ENCODE measurements at regions not wholly inside any gene's neighbourhood (a gene's known extent, or its start where the extent isn't known, plus 50 kb on each side); places are given as distances from the start of the nearest gene placed in this dataset.
"Not testable (repeated sequence)": the region's sequence is repeated elsewhere in the genome, so short reads cannot be mapped to it uniquely, and the experiment has no call there.

- Histone ChIP-seq H3K27me3 (ENCODE audit: control insufficient read depth, insufficient read depth, low read length) (no peaks in the 10 kb centered on the region), H3K9me3 (ENCODE audit: control insufficient read depth, insufficient read depth, low read length) (no peaks in the 10 kb centered on the region), H3K4me1 (ENCODE audit: control insufficient read depth, insufficient read depth, low read length) (no peaks in the 10 kb centered on the region), H3K4me3 (ENCODE audit: low read depth, low read length) (no peak overlapping the region), H3K9ac (ENCODE audit: low read depth, low read length) (no peak overlapping the region), H3K36me3 (ENCODE audit: control insufficient read depth, insufficient read depth, low read length) (no peaks in the 10 kb centered on the region)
Observed at GRCh38 chr3:72517336-72517735, 330.9 kb downstream of the SHQ1 start.

- Histone ChIP-seq H3K27me3 (ENCODE audit: control insufficient read depth, insufficient read depth, low read length) (no peaks in the 10 kb centered on the region), H3K9ac (ENCODE audit: low read depth, low read length) (no peak overlapping the region), H3K4me1 (ENCODE audit: control insufficient read depth, insufficient read depth, low read length) (no peaks in the 10 kb centered on the region), H3K9me3 (ENCODE audit: control insufficient read depth, insufficient read depth, low read length) (no peaks in the 10 kb centered on the region), H3K4me3 (ENCODE audit: low read depth, low read length) (no peak overlapping the region), H3K36me3 (ENCODE audit: control insufficient read depth, insufficient read depth, low read length) (no peaks in the 10 kb centered on the region)
Observed at GRCh38 chr3:72516361-72516760, 331.9 kb downstream of the SHQ1 start.

GRCh38 chr3:72515941-72516340 lies 332.3 kb downstream of the SHQ1 start:
- H3K4me3 ChIP-seq (ENCODE audit: low read depth, low read length): no peak overlapping the region
- no peaks in the 10 kb centered on the region for H3K36me3 ChIP-seq (ENCODE audit: control insufficient read depth, insufficient read depth, low read length)
- no peaks in the 10 kb centered on the region for H3K27me3 ChIP-seq (ENCODE audit: control insufficient read depth, insufficient read depth, low read length)
- H3K9ac ChIP-seq (ENCODE audit: low read depth, low read length): no peak overlapping the region
- H3K9me3 ChIP-seq (ENCODE audit: control insufficient read depth, insufficient read depth, low read length): no peaks in the 10 kb centered on the region
- H3K4me1 ChIP-seq (ENCODE audit: control insufficient read depth, insufficient read depth, low read length): no peaks in the 10 kb centered on the region

- H3K4me1 ChIP-seq (ENCODE audit: control insufficient read depth, insufficient read depth, low read length): no peaks in the 10 kb centered on the region
- H3K36me3 ChIP-seq (ENCODE audit: control insufficient read depth, insufficient read depth, low read length): no peaks in the 10 kb centered on the region
- H3K4me3 ChIP-seq (ENCODE audit: low read depth, low read length): no peak overlapping the region
- no peak overlapping the region for H3K9ac ChIP-seq (ENCODE audit: low read depth, low read length)
- H3K9me3 ChIP-seq (ENCODE audit: control insufficient read depth, insufficient read depth, low read length): no peaks in the 10 kb centered on the region
- H3K27me3 ChIP-seq (ENCODE audit: control insufficient read depth, insufficient read depth, low read length): no peaks in the 10 kb centered on the region
Observed at GRCh38 chr3:72515281-72515680, 333.0 kb downstream of the SHQ1 start.

GRCh38 chr3:72510247-72510646 lies 338.0 kb downstream of the SHQ1 start:
- Histone ChIP-seq H3K9me3 (ENCODE audit: control insufficient read depth, insufficient read depth, low read length) (no peaks in the 10 kb centered on the region), H3K4me1 (ENCODE audit: control insufficient read depth, insufficient read depth, low read length) (no peaks in the 10 kb centered on the region), H3K27me3 (ENCODE audit: control insufficient read depth, insufficient read depth, low read length) (no peaks in the 10 kb centered on the region), H3K4me3 (ENCODE audit: low read depth, low read length) (no peak overlapping the region), H3K36me3 (ENCODE audit: control insufficient read depth, insufficient read depth, low read length) (no peaks in the 10 kb centered on the region), H3K9ac (ENCODE audit: low read depth, low read length) (no peak overlapping the region)

- H3K36me3 ChIP-seq (ENCODE audit: control insufficient read depth, insufficient read depth, low read length): no peaks in the 10 kb centered on the region
- no peak overlapping the region for H3K9ac ChIP-seq (ENCODE audit: low read depth, low read length)
- no peak overlapping the region for H3K4me3 ChIP-seq (ENCODE audit: low read depth, low read length)
- no peaks in the 10 kb centered on the region for H3K9me3 ChIP-seq (ENCODE audit: control insufficient read depth, insufficient read depth, low read length)
- H3K4me1 ChIP-seq (ENCODE audit: control insufficient read depth, insufficient read depth, low read length): no peaks in the 10 kb centered on the region
- no peaks in the 10 kb centered on the region for H3K27me3 ChIP-seq (ENCODE audit: control insufficient read depth, insufficient read depth, low read length)
Observed at GRCh38 chr3:72505539-72506405, 342.5 kb downstream of the SHQ1 start.

GRCh38 chr3:72497501-72497900 lies 350.7 kb downstream of the SHQ1 start:
- H3K9ac ChIP-seq (ENCODE audit: low read depth, low read length); H3K4me3 ChIP-seq (ENCODE audit: low read depth, low read length); H3K9me3 ChIP-seq (ENCODE audit: control insufficient read depth, insufficient read depth, low read length); H3K36me3 ChIP-seq (ENCODE audit: control insufficient read depth, insufficient read depth, low read length); H3K4me1 ChIP-seq (ENCODE audit: control insufficient read depth, insufficient read depth, low read length); H3K27me3 ChIP-seq (ENCODE audit: control insufficient read depth, insufficient read depth, low read length): not testable (repeated sequence)

GRCh38 chr3:72496051-72496670 lies 352.1 kb downstream of the SHQ1 start:
- Histone ChIP-seq H3K4me3 (ENCODE audit: low read depth, low read length) (no peak overlapping the region), H3K4me1 (ENCODE audit: control insufficient read depth, insufficient read depth, low read length) (peaks cover 5% of the 10 kb centered on the region), H3K9me3 (ENCODE audit: control insufficient read depth, insufficient read depth, low read length) (no peaks in the 10 kb centered on the region), H3K9ac (ENCODE audit: low read depth, low read length) (no peak overlapping the region), H3K27me3 (ENCODE audit: control insufficient read depth, insufficient read depth, low read length) (no peaks in the 10 kb centered on the region), H3K36me3 (ENCODE audit: control insufficient read depth, insufficient read depth, low read length) (no peaks in the 10 kb centered on the region)

GRCh38 chr3:72494626-72495025 lies 353.6 kb downstream of the SHQ1 start:
- Histone ChIP-seq H3K4me3 (ENCODE audit: low read depth, low read length) (no peak overlapping the region), H3K27me3 (ENCODE audit: control insufficient read depth, insufficient read depth, low read length) (no peaks in the 10 kb centered on the region), H3K36me3 (ENCODE audit: control insufficient read depth, insufficient read depth, low read length) (no peaks in the 10 kb centered on the region), H3K9ac (ENCODE audit: low read depth, low read length) (no peak overlapping the region), H3K9me3 (ENCODE audit: control insufficient read depth, insufficient read depth, low read length) (no peaks in the 10 kb centered on the region), H3K4me1 (ENCODE audit: control insufficient read depth, insufficient read depth, low read length) (peaks cover 12% of the 10 kb centered on the region)

GRCh38 chr3:72494130-72494529 lies 354.1 kb downstream of the SHQ1 start:
- Histone ChIP-seq H3K9ac (ENCODE audit: low read depth, low read length) (no peak overlapping the region), H3K4me3 (ENCODE audit: low read depth, low read length) (no peak overlapping the region), H3K9me3 (ENCODE audit: control insufficient read depth, insufficient read depth, low read length) (no peaks in the 10 kb centered on the region), H3K27me3 (ENCODE audit: control insufficient read depth, insufficient read depth, low read length) (no peaks in the 10 kb centered on the region), H3K36me3 (ENCODE audit: control insufficient read depth, insufficient read depth, low read length) (no peaks in the 10 kb centered on the region), H3K4me1 (ENCODE audit: control insufficient read depth, insufficient read depth, low read length) (peaks cover 12% of the 10 kb centered on the region)

GRCh38 chr3:72492240-72492639 lies 356.0 kb downstream of the SHQ1 start:
- Histone ChIP-seq H3K4me1 (ENCODE audit: control insufficient read depth, insufficient read depth, low read length) (peaks cover 20% of the 10 kb centered on the region), H3K9me3 (ENCODE audit: control insufficient read depth, insufficient read depth, low read length) (no peaks in the 10 kb centered on the region), H3K36me3 (ENCODE audit: control insufficient read depth, insufficient read depth, low read length) (no peaks in the 10 kb centered on the region), H3K9ac (ENCODE audit: low read depth, low read length) (peak overlapping the region; percentile 8), H3K4me3 (ENCODE audit: low read depth, low read length) (no peak overlapping the region), H3K27me3 (ENCODE audit: control insufficient read depth, insufficient read depth, low read length) (no peaks in the 10 kb centered on the region)
